SK-N-SH treated with all-trans-retinoic acid at 6 μM for 48 hours (cell line): ENCODE measurements at regions not wholly inside any gene's neighbourhood (a gene's known extent, or its start where the extent isn't known, plus 50 kb on each side); places are given as distances from the start of the nearest gene placed in this dataset.

Experiments
- ATAC-seq: fragments of 200-7000 bp; cut with Tn5 transposase; 3 replicates; pipeline ENCODE4 v1.9.1; 2020; ENCODE audit warnings: mild to moderate bottlenecking, moderate library complexity
- ARNTL ChIP-seq: fragments of 450-650 bp; formaldehyde crosslinking; IDR thresholded peaks from 2 replicates; pipeline ENCODE4 v1.5.0; 2020; ENCODE audit warnings: low read depth, mild to moderate bottlenecking, moderate library complexity, borderline replicate concordance
- CREB5 ChIP-seq: fragments of 250-450 bp; sonication (Bioruptor Pico); IDR thresholded peaks from 2 replicates; pipeline ENCODE4 v1.5.1; 2020; ENCODE audit warnings: low read depth, mild to moderate bottlenecking, moderate library complexity
- CSDC2 ChIP-seq: fragments of 250-450 bp; sonication (Bioruptor Pico); IDR thresholded peaks from 2 replicates; pipeline ENCODE4 v1.5.0; 2020; ENCODE audit warnings: mild to moderate bottlenecking, moderate library complexity
- CSRNP3 ChIP-seq: fragments of 250-450 bp; sonication (Bioruptor Pico); IDR thresholded peaks from 2 replicates; pipeline ENCODE4 v1.5.1; 2021; ENCODE audit warnings: mild to moderate bottlenecking, moderate library complexity
- ESRRG ChIP-seq: fragments of 250-450 bp; sonication (Bioruptor Pico); IDR thresholded peaks from 2 replicates; pipeline ENCODE4 v1.6.1; 2021; ENCODE audit warnings: mild to moderate bottlenecking
- GLIS3 ChIP-seq: fragments of 250-450 bp; sonication (Bioruptor Pico); IDR thresholded peaks from 2 replicates; pipeline ENCODE4 v1.5.0; 2020; ENCODE audit warnings: mild to moderate bottlenecking, moderate library complexity
- ISL1 ChIP-seq: fragments of 250-450 bp; sonication (Bioruptor Pico); IDR thresholded peaks from 2 replicates; pipeline ENCODE4 v2.1.2; 2022; ENCODE audit warnings: mild to moderate bottlenecking, moderate library complexity
- OSR1 ChIP-seq: fragments of 250-450 bp; sonication (Bioruptor Pico); IDR thresholded peaks from 2 replicates; pipeline ENCODE4 v1.8.0; 2022; ENCODE audit warnings: moderate library complexity, mild to moderate bottlenecking, inconsistent platforms
- PATZ1 ChIP-seq: fragments of 250-450 bp; sonication (Bioruptor Pico); IDR thresholded peaks from 2 replicates; pipeline ENCODE4 v1.8.0; 2020; ENCODE audit warnings: mild to moderate bottlenecking, moderate library complexity, borderline replicate concordance
- POU6F1 ChIP-seq: fragments of 250-450 bp; sonication (Bioruptor Pico); IDR thresholded peaks from 2 replicates; pipeline ENCODE4 v1.8.0; 2021; ENCODE audit warnings: low read depth, mild to moderate bottlenecking, moderate library complexity, borderline replicate concordance
- PPARA ChIP-seq: fragments of 250-450 bp; sonication (Bioruptor Pico); IDR thresholded peaks from 2 replicates; pipeline ENCODE4 v1.5.0; 2020; ENCODE audit warnings: mild to moderate bottlenecking, borderline replicate concordance
- SNAI2 ChIP-seq: fragments of 250-450 bp; sonication (Bioruptor Pico); IDR thresholded peaks from 2 replicates; pipeline ENCODE4 v1.5.0; 2020; ENCODE audit warnings: mild to moderate bottlenecking, moderate library complexity
- TCF4 ChIP-seq: fragments of 250-450 bp; sonication (Bioruptor Pico); IDR thresholded peaks from 2 replicates; pipeline ENCODE4 v1.8.0; 2021; ENCODE audit warnings: mild to moderate bottlenecking, moderate library complexity, borderline replicate concordance
- TOX ChIP-seq: fragments of 250-450 bp; sonication (Bioruptor Pico); IDR thresholded peaks from 2 replicates; pipeline ENCODE4 v1.8.0; 2021; ENCODE audit warnings: mild to moderate bottlenecking, moderate library complexity, borderline replicate concordance
- TSHZ2 ChIP-seq: fragments of 250-450 bp; sonication (Bioruptor Pico); IDR thresholded peaks from 2 replicates; pipeline ENCODE4 v1.5.0; 2020; ENCODE audit warnings: mild to moderate bottlenecking, moderate library complexity
- ZC3H10 ChIP-seq: fragments of 250-450 bp; sonication (Bioruptor Pico); IDR thresholded peaks from 2 replicates; pipeline ENCODE4 v1.5.1; 2021; ENCODE audit warnings: mild to moderate bottlenecking, moderate library complexity
- ZFP3 ChIP-seq: fragments of 250-450 bp; sonication (Bioruptor Pico); IDR thresholded peaks from 2 replicates; pipeline ENCODE4 v1.5.0; 2020; ENCODE audit warnings: mild to moderate bottlenecking, moderate library complexity
- ZFP30 ChIP-seq: fragments of 450-650 bp; formaldehyde crosslinking; IDR thresholded peaks from 2 replicates; pipeline ENCODE4 v1.5.0; 2022; ENCODE audit warnings: mild to moderate bottlenecking, moderate library complexity
- ZNF565 ChIP-seq: fragments of 450-650 bp; formaldehyde crosslinking; conservative IDR thresholded peaks from 2 replicates; pipeline ENCODE4 v1.5.0; 2020; ENCODE audit warnings: low read depth, mild to moderate bottlenecking, moderate library complexity
- ZNF70 ChIP-seq: fragments of 450-650 bp; formaldehyde crosslinking; IDR thresholded peaks from 2 replicates; pipeline ENCODE4 v1.5.0; 2020; ENCODE audit warnings: mild to moderate bottlenecking, moderate library complexity
- ZNF8 ChIP-seq: fragments of 450-650 bp; formaldehyde crosslinking; IDR thresholded peaks from 2 replicates; pipeline ENCODE4 v1.5.0; 2020; ENCODE audit warnings: mild to moderate bottlenecking, moderate library complexity

GRCh38 chr19:28475525-28475924 is 737.4 kb downstream of the UQCRFS1 start:
- no peak for ATAC-seq
- TF ChIP-seq ZC3H10 (CRISPR knock-in tag) (no peak), GLIS3 (no peak), ZNF565 (CRISPR knock-in tag) (no peak)

GRCh38 chr19:28472843-28473242 is 740.1 kb downstream of the UQCRFS1 start:
- ATAC-seq: no peak
- TF ChIP-seq ISL1 (no peak), POU6F1 (CRISPR knock-in tag) (no peak), PPARA (CRISPR knock-in tag) (no peak), ZNF8 (CRISPR knock-in tag) (no peak), ZFP3 (no peak), CSRNP3 (CRISPR knock-in tag) (no peak), CREB5 (CRISPR knock-in tag) (no peak), TOX (no peak), ESRRG (CRISPR knock-in tag) (no peak), GLIS3 (no peak)
- TF ChIP-seq, all 23 proteins: peak for 0

GRCh38 chr19:28471731-28472510 is 741.0 kb downstream of the UQCRFS1 start:
- ATAC-seq: no peak
- no peak for TF ChIP-seq SNAI2

GRCh38 chr19:28469544-28469943 is 743.4 kb downstream of the UQCRFS1 start:
- ATAC-seq: no peak

More at GRCh38 chr19:28469544-28469943, 743.4 kb downstream of the UQCRFS1 start:
- TF ChIP-seq ZFP3 (no peak), ARNTL (CRISPR knock-in tag) (no peak), ZC3H10 (CRISPR knock-in tag) (no peak), ISL1 (no peak), ESRRG (CRISPR knock-in tag) (no peak), CSDC2 (CRISPR knock-in tag) (no peak), PATZ1 (no peak), SNAI2 (no peak), PPARA (CRISPR knock-in tag) (no peak), POU6F1 (CRISPR knock-in tag) (no peak), TOX (no peak), TCF4 (CRISPR knock-in tag) (no peak), ZNF70 (CRISPR knock-in tag) (no peak), ZNF8 (CRISPR knock-in tag) (no peak), OSR1 (CRISPR knock-in tag) (no peak), CSRNP3 (CRISPR knock-in tag) (no peak), TSHZ2 (CRISPR knock-in tag) (no peak), ZFP30 (CRISPR knock-in tag) (no peak)
